ENCODE measurements at regions not wholly inside any gene's neighbourhood (a gene's known extent, or its start where the extent isn't known, plus 50 kb on each side); places are given as distances from the start of the nearest gene placed in this dataset.

- no peaks in the 10 kb centered on the region for H3K36me3 ChIP-seq (replicated peaks; ENCODE audit: low read depth, low read length)
- peak overlapping the region; percentile 74; the same call in 1 of the 2 replicates for H2AFZ ChIP-seq (ENCODE audit: low read depth, low read length)
- no peaks in the 10 kb centered on the region for H3K79me2 ChIP-seq (ENCODE audit: low read length)
- H3K4me2 ChIP-seq (ENCODE audit: low read length): no peak overlapping the region
- H3K4me3 ChIP-seq (ENCODE audit: low read length): no peak overlapping the region
- no peak overlapping the region for H3K9ac ChIP-seq (ENCODE audit: low read length)
- peaks cover 3% of the 10 kb centered on the region; the same call in 1 of the 2 replicates for H3K4me1 ChIP-seq (ENCODE audit: low read length)
- 0 out of 2 replicates have a peak, but pooled peaks cover 5% of the 10 kb centered on the region for H3K27me3 ChIP-seq (ENCODE audit: low read depth, low read length)
- no peaks in the 10 kb centered on the region for H4K20me1 ChIP-seq (ENCODE audit: insufficient read depth, low read length)
- no peak for TF ChIP-seq EZH2phosphoT487 (IDR thresholded peaks at IDR 0.05; ENCODE audit: low read depth)
- TF ChIP-seq CTCF (IDR thresholded peaks at IDR 0.05; ENCODE audit: low read depth, low read length): no peak
- no peak overlapping the region for H3K27ac ChIP-seq (ENCODE audit: low read length)
- no peaks in the 10 kb centered on the region for H3K9me3 ChIP-seq (ENCODE audit: insufficient read depth, low read length)
Measured at GRCh38 chr5:173719731-173720082, 103.3 kb upstream of the BOD1 start.

- H3K4me2 ChIP-seq (ENCODE audit: low read length): no peak overlapping the region
Measured at GRCh38 chr5:173720286-173720952, 104.0 kb upstream of the BOD1 start.

GRCh38 chr5:173720953-173721600 is 104.6 kb upstream of the BOD1 start:
- Histone ChIP-seq H3K4me1 (ENCODE audit: low read length) (no peaks in the 10 kb centered on the region), H3K27ac (ENCODE audit: low read length) (no peak overlapping the region), H3K4me3 (ENCODE audit: low read length) (no peak overlapping the region), H3K27me3 (ENCODE audit: low read depth, low read length) (no peaks in the 10 kb centered on the region), H3K9ac (ENCODE audit: low read length) (no peak overlapping the region), H3K4me2 (ENCODE audit: low read length) (no peak overlapping the region), H3K79me2 (ENCODE audit: low read length) (no peaks in the 10 kb centered on the region), H4K20me1 (ENCODE audit: insufficient read depth, low read length) (no peaks in the 10 kb centered on the region), H2AFZ (ENCODE audit: low read depth, low read length) (no peak overlapping the region), H3K36me3 (replicated peaks; ENCODE audit: low read depth, low read length) (no peaks in the 10 kb centered on the region), H3K9me3 (ENCODE audit: insufficient read depth, low read length) (no peaks in the 10 kb centered on the region)
- TF ChIP-seq EZH2phosphoT487 (IDR thresholded peaks at IDR 0.05; ENCODE audit: low read depth) (no peak), CTCF (IDR thresholded peaks at IDR 0.05; ENCODE audit: low read depth, low read length) (no peak)

More at GRCh38 chr5:173720286-173720952, 104.0 kb upstream of the BOD1 start:
- no peaks in the 10 kb centered on the region for H3K9me3 ChIP-seq (ENCODE audit: insufficient read depth, low read length)
- 0 out of 2 replicates have a peak, but pooled peaks cover 5% of the 10 kb centered on the region for H3K27me3 ChIP-seq (ENCODE audit: low read depth, low read length)
- no peaks in the 10 kb centered on the region for H3K4me1 ChIP-seq (ENCODE audit: low read length)
- H3K79me2 ChIP-seq (ENCODE audit: low read length): no peaks in the 10 kb centered on the region
- no peak overlapping the region for H3K9ac ChIP-seq (ENCODE audit: low read length)
- H4K20me1 ChIP-seq (ENCODE audit: insufficient read depth, low read length): no peaks in the 10 kb centered on the region
- TF ChIP-seq EZH2phosphoT487 (IDR thresholded peaks at IDR 0.05; ENCODE audit: low read depth) (no peak), CTCF (IDR thresholded peaks at IDR 0.05; ENCODE audit: low read depth, low read length) (no peak)
- H2AFZ ChIP-seq (ENCODE audit: low read depth, low read length): no peak overlapping the region
- no peaks in the 10 kb centered on the region for H3K36me3 ChIP-seq (replicated peaks; ENCODE audit: low read depth, low read length)
- no peak overlapping the region for H3K4me3 ChIP-seq (ENCODE audit: low read length)
- H3K27ac ChIP-seq (ENCODE audit: low read length): no peak overlapping the region

- H3K36me3 ChIP-seq (replicated peaks; ENCODE audit: low read depth, low read length): no peaks in the 10 kb centered on the region
- H3K4me2 ChIP-seq (ENCODE audit: low read length): no peak overlapping the region
- no peak for TF ChIP-seq EZH2phosphoT487 (IDR thresholded peaks at IDR 0.05; ENCODE audit: low read depth)
- no peak for TF ChIP-seq CTCF (IDR thresholded peaks at IDR 0.05; ENCODE audit: low read depth, low read length)
Measured at GRCh38 chr5:173721601-173722232, 105.3 kb upstream of the BOD1 start.

More at GRCh38 chr5:173721601-173722232, 105.3 kb upstream of the BOD1 start:
- no peaks in the 10 kb centered on the region for H3K79me2 ChIP-seq (ENCODE audit: low read length)
- no peaks in the 10 kb centered on the region for H3K4me1 ChIP-seq (ENCODE audit: low read length)
- H3K9ac ChIP-seq (ENCODE audit: low read length): no peak overlapping the region
- no peak overlapping the region for H2AFZ ChIP-seq (ENCODE audit: low read depth, low read length)
- no peak overlapping the region for H3K27ac ChIP-seq (ENCODE audit: low read length)
- no peaks in the 10 kb centered on the region for H4K20me1 ChIP-seq (ENCODE audit: insufficient read depth, low read length)
- no peaks in the 10 kb centered on the region for H3K9me3 ChIP-seq (ENCODE audit: insufficient read depth, low read length)
- H3K27me3 ChIP-seq (ENCODE audit: low read depth, low read length): no peaks in the 10 kb centered on the region
- H3K4me3 ChIP-seq (ENCODE audit: low read length): no peak overlapping the region
